ENCODE measurements at regions not wholly inside any gene's neighbourhood (a gene's known extent, or its start where the extent isn't known, plus 50 kb on each side); places are given as distances from the start of the nearest gene placed in this dataset.

- H3K27me3 Mint-ChIP-seq: peaks cover 12% of the 10 kb centered on the region
- no peaks in the 10 kb centered on the region for H3K36me3 ChIP-seq (ENCODE audit: control insufficient read depth, insufficient read depth, low read length)
- H3K27me3 ChIP-seq (ENCODE audit: control insufficient read depth, insufficient read depth, low read length): no peaks in the 10 kb centered on the region
- H3K9me3 ChIP-seq (ENCODE audit: control insufficient read depth in 2 of 2, low read length in 2 of 2): no peaks in the 10 kb centered on the region
- H3K4me1 ChIP-seq (ENCODE audit: control insufficient read depth, insufficient read depth, low read length, poor library complexity, severe bottlenecking): no peaks in the 10 kb centered on the region
- H3K36me3 Mint-ChIP-seq: no peaks in the 10 kb centered on the region
- no peak for DNase-seq
- no peaks in the 10 kb centered on the region for H3K4me1 Mint-ChIP-seq
- no peak overlapping the region for H3K4me3 ChIP-seq (ENCODE audit: low read depth, low read length)
- no peak overlapping the region for H3K27ac ChIP-seq (ENCODE audit: insufficient read depth, low read length, poor library complexity, severe bottlenecking)
- H3K9me3 Mint-ChIP-seq: no peaks in the 10 kb centered on the region
- no peak for ATAC-seq (ENCODE audit: low read depth in 2 of 2)
- H3K27ac Mint-ChIP-seq: no peak overlapping the region
- no peak overlapping the region for H3K4me3 Mint-ChIP-seq
These were observed 173.7 kb downstream of the ACKR3 start for GRCh38 chr2:236743039-236743920.

- no peak overlapping the region for H3K27ac Mint-ChIP-seq
- Histone ChIP-seq H3K36me3 (ENCODE audit: control insufficient read depth, insufficient read depth, low read length) (no peaks in the 10 kb centered on the region), H3K27me3 (ENCODE audit: control insufficient read depth, insufficient read depth, low read length) (no peaks in the 10 kb centered on the region), H3K9me3 (ENCODE audit: control insufficient read depth in 2 of 2, low read length in 2 of 2) (no peaks in the 10 kb centered on the region), H3K4me3 (ENCODE audit: low read depth, low read length) (no peak overlapping the region), H3K27ac (ENCODE audit: insufficient read depth, low read length, poor library complexity, severe bottlenecking) (no peak overlapping the region), H3K4me1 (ENCODE audit: control insufficient read depth, insufficient read depth, low read length, poor library complexity, severe bottlenecking) (no peaks in the 10 kb centered on the region)
- no peaks in the 10 kb centered on the region for H3K9me3 Mint-ChIP-seq
- ATAC-seq (ENCODE audit: low read depth in 2 of 2): no peak
- peaks cover 12% of the 10 kb centered on the region for H3K27me3 Mint-ChIP-seq
- no peaks in the 10 kb centered on the region for H3K36me3 Mint-ChIP-seq
- H3K4me3 Mint-ChIP-seq: no peak overlapping the region
- no peak for DNase-seq
- H3K4me1 Mint-ChIP-seq: no peaks in the 10 kb centered on the region
These were observed 174.3 kb downstream of the ACKR3 start for GRCh38 chr2:236743921-236744280.

GRCh38 chr2:236744281-236744705 is 174.7 kb downstream of the ACKR3 start:
- H3K9me3 ChIP-seq (ENCODE audit: control insufficient read depth in 2 of 2, low read length in 2 of 2): no peaks in the 10 kb centered on the region
- Mint-ChIP-seq H3K4me3 (no peak overlapping the region), H3K27ac (no peak overlapping the region), H3K36me3 (no peaks in the 10 kb centered on the region), H3K9me3 (no peaks in the 10 kb centered on the region), H3K4me1 (no peaks in the 10 kb centered on the region), H3K27me3 (peaks cover 12% of the 10 kb centered on the region)
- H3K4me3 ChIP-seq (ENCODE audit: low read depth, low read length): no peak overlapping the region
- H3K36me3 ChIP-seq (ENCODE audit: control insufficient read depth, insufficient read depth, low read length): no peaks in the 10 kb centered on the region
- no peak for ATAC-seq (ENCODE audit: low read depth in 2 of 2)
- no peak for DNase-seq
- no peak overlapping the region for H3K27ac ChIP-seq (ENCODE audit: insufficient read depth, low read length, poor library complexity, severe bottlenecking)
- H3K4me1 ChIP-seq (ENCODE audit: control insufficient read depth, insufficient read depth, low read length, poor library complexity, severe bottlenecking): no peaks in the 10 kb centered on the region
- H3K27me3 ChIP-seq (ENCODE audit: control insufficient read depth, insufficient read depth, low read length): no peaks in the 10 kb centered on the region

- Mint-ChIP-seq H3K27ac (no peak overlapping the region), H3K4me1 (no peaks in the 10 kb centered on the region), H3K9me3 (no peaks in the 10 kb centered on the region), H3K27me3 (peaks cover 12% of the 10 kb centered on the region), H3K4me3 (no peak overlapping the region), H3K36me3 (no peaks in the 10 kb centered on the region)
- Histone ChIP-seq H3K9me3 (ENCODE audit: control insufficient read depth in 2 of 2, low read length in 2 of 2) (no peaks in the 10 kb centered on the region), H3K27me3 (ENCODE audit: control insufficient read depth, insufficient read depth, low read length) (no peaks in the 10 kb centered on the region), H3K4me1 (ENCODE audit: control insufficient read depth, insufficient read depth, low read length, poor library complexity, severe bottlenecking) (no peaks in the 10 kb centered on the region), H3K27ac (ENCODE audit: insufficient read depth, low read length, poor library complexity, severe bottlenecking) (no peak overlapping the region), H3K4me3 (ENCODE audit: low read depth, low read length) (no peak overlapping the region), H3K36me3 (ENCODE audit: control insufficient read depth, insufficient read depth, low read length) (no peaks in the 10 kb centered on the region)
- no peak for ATAC-seq (ENCODE audit: low read depth in 2 of 2)
- no peak for DNase-seq
These were observed 175.1 kb downstream of the ACKR3 start for GRCh38 chr2:236744716-236745115.

- no peaks in the 10 kb centered on the region for H3K36me3 ChIP-seq (ENCODE audit: control insufficient read depth, insufficient read depth, low read length)
- no peaks in the 10 kb centered on the region for H3K4me1 ChIP-seq (ENCODE audit: control insufficient read depth, insufficient read depth, low read length, poor library complexity, severe bottlenecking)
- Mint-ChIP-seq H3K4me3 (no peak overlapping the region), H3K36me3 (no peaks in the 10 kb centered on the region), H3K27ac (no peak overlapping the region), H3K9me3 (no peaks in the 10 kb centered on the region), H3K4me1 (no peaks in the 10 kb centered on the region), H3K27me3 (peaks cover 12% of the 10 kb centered on the region)
- no peak for DNase-seq
- no peak overlapping the region for H3K27ac ChIP-seq (ENCODE audit: insufficient read depth, low read length, poor library complexity, severe bottlenecking)
- no peak for ATAC-seq (ENCODE audit: low read depth in 2 of 2)
- no peaks in the 10 kb centered on the region for H3K9me3 ChIP-seq (ENCODE audit: control insufficient read depth in 2 of 2, low read length in 2 of 2)
- no peaks in the 10 kb centered on the region for H3K27me3 ChIP-seq (ENCODE audit: control insufficient read depth, insufficient read depth, low read length)
- H3K4me3 ChIP-seq (ENCODE audit: low read depth, low read length): no peak overlapping the region
These were observed 176.0 kb downstream of the ACKR3 start for GRCh38 chr2:236745420-236746210.

- Mint-ChIP-seq H3K9me3 (peaks cover 0 to 2% (median 0%) of the 10 kb centered on the region in 7 donors), H3K36me3 (no peaks in the 10 kb centered on the region), H3K4me3 (no peak overlapping the region), H3K27me3 (peaks cover 8% of the 10 kb centered on the region), H3K4me1 (no peaks in the 10 kb centered on the region), H3K27ac (no peak overlapping the region)
- DNase-seq (no peak), ATAC-seq (ENCODE audit: low read depth in 2 of 2) (no peak)
- H3K9me3 ChIP-seq (ENCODE audit: control insufficient read depth in 2 of 2, low read length in 2 of 2): no peaks in the 10 kb centered on the region
- H3K4me1 ChIP-seq (ENCODE audit: control insufficient read depth, insufficient read depth, low read length, poor library complexity, severe bottlenecking): no peaks in the 10 kb centered on the region
- H3K4me3 ChIP-seq (ENCODE audit: low read depth, low read length): no peak overlapping the region
- H3K27me3 ChIP-seq (ENCODE audit: control insufficient read depth, insufficient read depth, low read length): no peaks in the 10 kb centered on the region
- H3K27ac ChIP-seq (ENCODE audit: insufficient read depth, low read length, poor library complexity, severe bottlenecking): no peak overlapping the region
- H3K36me3 ChIP-seq (ENCODE audit: control insufficient read depth, insufficient read depth, low read length): no peaks in the 10 kb centered on the region
These were observed 177.2 kb downstream of the ACKR3 start for GRCh38 chr2:236746833-236747232.

- ATAC-seq (ENCODE audit: low read depth in 2 of 2) (no peak), DNase-seq (no peak)
- Histone ChIP-seq H3K4me3 (ENCODE audit: low read depth, low read length) (no peak overlapping the region), H3K27me3 (ENCODE audit: control insufficient read depth, insufficient read depth, low read length) (no peaks in the 10 kb centered on the region), H3K9me3 (ENCODE audit: control insufficient read depth in 2 of 2, low read length in 2 of 2) (no peaks in the 10 kb centered on the region), H3K27ac (ENCODE audit: insufficient read depth, low read length, poor library complexity, severe bottlenecking) (no peak overlapping the region), H3K4me1 (ENCODE audit: control insufficient read depth, insufficient read depth, low read length, poor library complexity, severe bottlenecking) (no peaks in the 10 kb centered on the region), H3K36me3 (ENCODE audit: control insufficient read depth, insufficient read depth, low read length) (no peaks in the 10 kb centered on the region)
- no peaks in the 10 kb centered on the region for H3K36me3 Mint-ChIP-seq
- H3K4me1 Mint-ChIP-seq: no peaks in the 10 kb centered on the region
- H3K4me3 Mint-ChIP-seq: no peak overlapping the region
- peaks cover 0 to 2% (median 0%) of the 10 kb centered on the region in 7 donors for H3K9me3 Mint-ChIP-seq
- H3K27me3 Mint-ChIP-seq: peaks cover 8% of the 10 kb centered on the region
- no peak overlapping the region for H3K27ac Mint-ChIP-seq
These were observed 177.8 kb downstream of the ACKR3 start for GRCh38 chr2:236747426-236747825.

Data from CD4-positive, CD25-positive, alpha-beta regulatory T cell (primary cell).